ENCODE measurements at regions not wholly inside any gene's neighbourhood (a gene's known extent, or its start where the extent isn't known, plus 50 kb on each side); places are given as distances from the start of the nearest gene placed in this dataset.

- no peak for DNase-seq
These were observed 55.8 kb upstream of the PRR23E start for GRCh38 chr3:127137113-127137512.

DNA sequence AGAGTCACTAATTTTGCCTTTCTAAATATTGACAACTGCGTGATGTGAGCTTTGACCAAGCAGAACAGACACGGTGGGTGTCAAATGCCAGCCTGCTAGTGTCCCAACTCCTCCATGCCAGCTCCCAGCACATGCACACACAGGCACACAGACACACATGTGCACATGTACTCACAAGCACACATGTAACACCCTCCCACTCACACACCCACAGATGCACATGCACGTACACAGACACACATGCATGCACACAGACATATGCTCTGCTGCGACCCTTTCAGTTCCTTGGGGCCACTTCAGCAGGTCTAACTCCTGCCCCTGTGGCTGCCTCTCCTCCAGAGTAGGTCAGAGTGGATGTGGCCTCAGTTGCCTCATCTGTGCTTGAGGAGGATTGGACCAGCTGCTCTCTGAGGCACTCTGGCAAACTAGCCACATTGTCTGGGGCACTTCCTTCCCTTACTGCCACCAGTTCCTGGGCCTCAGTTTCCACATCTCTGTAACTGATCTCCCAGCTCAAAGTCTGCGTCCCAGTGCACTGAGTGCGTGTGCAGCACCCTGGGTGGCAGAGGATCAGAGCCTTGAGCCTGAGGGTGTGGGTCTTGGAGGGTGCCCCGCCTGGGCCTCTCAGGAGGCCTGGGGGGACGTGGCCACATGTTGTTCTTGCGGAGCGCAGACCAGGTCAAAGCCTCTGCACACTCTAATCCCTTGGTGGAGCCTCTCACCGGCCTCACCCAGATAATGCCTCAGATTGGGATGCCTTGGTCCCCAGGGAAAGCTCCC, 55.0 kb upstream of the PRR23E start:
- no peak for DNase-seq

DNA sequence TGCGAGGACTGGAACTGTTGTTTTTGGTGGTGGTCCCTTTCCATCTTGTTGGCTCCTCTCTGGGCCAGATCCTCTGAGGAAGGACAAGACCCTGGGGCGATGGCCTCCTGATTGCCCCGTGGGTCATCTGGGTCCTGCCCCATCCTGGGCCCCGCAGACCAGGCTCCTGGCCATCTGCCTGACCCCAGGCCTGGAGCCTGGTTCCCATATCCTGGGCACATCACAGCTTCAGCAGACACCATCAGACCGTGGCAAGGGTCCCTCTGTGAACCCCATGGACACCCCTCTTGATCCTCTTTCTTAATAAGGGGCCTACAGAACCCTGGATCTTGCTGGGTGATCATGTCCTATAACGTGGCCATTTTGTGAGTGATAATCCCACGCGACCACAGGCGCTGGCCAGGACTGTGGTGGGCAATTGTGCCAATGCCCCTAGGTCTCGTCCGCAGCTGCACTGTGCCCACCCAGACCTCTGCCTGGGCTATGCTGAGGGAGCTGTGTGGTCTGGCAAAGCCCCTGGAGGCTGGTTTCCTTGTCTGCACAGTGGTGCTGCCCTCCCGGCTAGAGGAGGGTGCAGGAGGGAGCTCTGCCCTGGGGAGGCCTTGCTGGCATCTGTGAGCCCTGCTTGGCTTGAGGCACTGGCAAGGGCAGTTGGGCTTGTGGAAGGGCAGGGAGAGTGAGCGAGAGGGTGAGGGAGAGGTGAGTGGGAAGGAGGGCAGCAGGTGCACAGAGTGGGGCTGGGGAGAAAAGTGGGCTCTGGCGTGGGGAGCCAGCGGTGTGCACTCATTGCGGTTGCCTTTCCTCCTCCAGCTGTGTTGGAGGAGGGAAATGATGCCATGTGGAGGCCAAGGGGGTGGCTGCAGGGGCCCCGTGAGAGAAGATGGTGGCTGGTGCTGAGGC, 53.1 kb upstream of the PRR23E start:
- no peak for DNase-seq

- no peak for DNase-seq
These were observed 52.1 kb upstream of the PRR23E start for GRCh38 chr3:127140501-127141460.

- no peak for DNase-seq
These were observed 50.8 kb upstream of the PRR23E start for GRCh38 chr3:127141921-127142730.

Measured in retina (tissue), 1 donor.